GM21360 (cell line): ENCODE measurements at regions not wholly inside any gene's neighbourhood (a gene's known extent, or its start where the extent isn't known, plus 50 kb on each side); places are given as distances from the start of the nearest gene placed in this dataset.

Experiments used
- ATAC-seq: cut with Tn5 transposase; IDR thresholded peaks from one replicate; pipeline ENCODE4 v1.9.1; 2021; ENCODE audit warnings: mild to moderate bottlenecking, moderate library complexity; ENCODE audit not compliant: unreplicated experiment

DNA sequence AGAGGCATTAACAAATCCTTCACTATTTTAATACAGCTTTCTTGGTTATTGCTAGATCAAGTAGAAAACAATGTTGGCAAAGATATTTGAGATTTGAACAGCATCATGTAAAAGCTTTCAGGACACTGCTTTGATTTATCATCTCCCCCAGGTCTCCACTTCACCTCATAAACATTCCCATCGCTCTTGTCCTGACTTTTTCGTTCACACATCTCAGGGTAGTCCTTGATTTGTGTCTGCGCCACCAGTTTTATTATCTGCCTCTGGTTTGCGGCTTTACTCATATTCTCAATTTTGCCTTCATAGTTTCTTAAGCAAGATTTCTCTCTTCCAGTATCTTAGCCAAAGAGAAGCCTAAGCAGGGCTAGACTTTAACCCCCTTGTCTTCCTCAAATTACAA lies 63.5 kb upstream of the ROR1 start:
- ATAC-seq: no peak

DNA sequence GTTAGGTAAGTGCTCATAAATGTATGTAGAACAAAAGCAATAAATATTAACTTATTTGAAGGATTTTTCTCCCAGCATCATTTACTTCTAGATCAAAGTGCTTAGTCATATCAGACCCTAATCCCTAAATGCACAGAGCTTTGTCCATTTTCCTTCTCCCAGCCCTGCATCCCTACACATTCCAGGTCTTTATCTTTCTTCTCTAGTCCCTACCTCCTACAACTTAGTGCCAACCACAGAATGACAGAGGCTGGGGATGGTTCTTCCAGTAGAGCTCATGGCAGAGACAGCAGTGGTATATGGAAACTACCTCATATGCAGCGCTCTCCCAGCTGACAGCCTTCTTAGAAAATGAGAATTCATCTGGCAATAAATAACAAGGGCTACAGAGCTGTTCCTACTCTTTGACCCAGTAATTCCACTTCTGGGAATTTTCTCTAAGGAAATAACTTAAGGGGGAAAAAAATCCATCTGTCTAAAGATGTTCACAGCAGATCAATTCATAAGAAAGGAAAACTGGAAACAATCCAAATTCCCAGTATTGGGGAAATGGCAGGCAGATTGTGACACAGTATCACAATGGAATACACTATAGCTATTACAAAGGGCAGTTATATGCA lies 62.9 kb upstream of the ROR1 start:
- no peak for ATAC-seq

DNA sequence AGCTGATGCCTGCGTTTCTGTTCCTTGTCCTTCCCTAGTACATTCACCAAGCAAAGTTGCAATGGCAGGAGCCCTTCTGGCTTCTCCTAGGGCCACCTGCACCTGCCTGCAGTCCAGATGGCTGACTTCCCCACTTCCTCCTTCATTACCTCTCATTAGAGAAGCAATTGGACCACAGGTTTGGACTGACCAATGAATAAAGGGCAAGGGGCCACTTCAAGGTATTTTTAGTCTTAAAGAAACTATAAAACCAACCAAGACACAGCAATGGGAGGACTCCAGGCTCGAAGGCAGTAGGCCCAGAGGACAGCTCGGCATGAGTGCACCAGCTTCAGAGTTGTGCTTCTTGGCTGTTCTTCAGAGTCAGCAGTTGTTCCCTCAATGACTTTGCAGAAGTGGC lies 60.8 kb upstream of the ROR1 start:
- ATAC-seq: no peak

DNA sequence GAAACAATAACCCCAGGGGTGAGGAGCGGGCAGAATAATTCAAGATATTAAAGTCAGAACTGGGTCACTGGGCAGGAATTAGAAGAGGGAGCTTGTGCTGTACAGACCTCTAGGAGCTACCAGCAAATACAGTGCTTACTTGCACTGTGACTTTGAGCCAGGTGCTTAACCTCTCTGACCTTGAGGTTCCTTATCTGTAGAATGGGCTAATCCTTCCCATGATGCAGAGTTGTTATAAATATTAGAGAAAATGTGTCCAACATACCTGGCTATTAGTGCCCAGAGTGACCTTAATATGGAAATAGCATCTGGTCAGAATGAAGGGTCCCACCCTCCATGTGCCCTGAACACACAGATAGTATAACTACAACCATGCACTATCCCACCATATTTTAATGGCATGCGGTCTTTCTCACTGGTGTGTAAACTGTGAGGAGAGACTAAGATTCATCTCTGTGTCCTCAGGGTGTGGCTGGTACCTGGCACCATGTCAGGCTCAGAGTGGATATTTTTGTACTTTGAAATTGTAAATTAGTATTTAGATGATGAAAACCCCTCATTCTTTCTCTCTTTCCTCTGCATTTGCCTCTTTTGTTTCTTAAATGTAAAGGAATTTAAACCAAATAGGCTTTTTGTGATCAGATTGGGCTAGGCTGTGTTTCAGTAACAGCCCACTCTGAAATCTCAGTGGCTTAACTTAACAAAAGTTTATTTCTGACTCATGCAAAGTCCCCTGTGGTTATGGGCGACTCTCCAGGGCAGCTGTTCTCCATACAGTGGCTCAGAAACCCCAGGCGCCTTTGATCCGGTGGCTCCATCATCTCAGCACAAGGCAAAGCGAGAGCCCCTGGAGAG lies 60.0 kb upstream of the ROR1 start:
- peak; percentile 52 for ATAC-seq

DNA sequence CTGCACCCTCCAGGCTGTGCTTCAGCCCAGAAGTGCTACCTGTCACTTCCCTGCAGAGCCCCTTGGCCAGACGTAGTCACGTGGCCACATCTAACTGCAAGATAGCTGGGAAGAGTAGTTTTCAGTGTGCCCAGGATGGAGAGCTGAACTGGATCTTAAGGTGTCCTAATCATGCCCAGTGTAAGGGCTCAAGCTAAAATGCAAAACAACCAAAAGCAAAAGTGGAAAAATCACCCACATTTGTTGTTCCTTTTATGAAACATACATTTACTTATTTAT lies 59.4 kb upstream of the ROR1 start:
- no peak for ATAC-seq

DNA sequence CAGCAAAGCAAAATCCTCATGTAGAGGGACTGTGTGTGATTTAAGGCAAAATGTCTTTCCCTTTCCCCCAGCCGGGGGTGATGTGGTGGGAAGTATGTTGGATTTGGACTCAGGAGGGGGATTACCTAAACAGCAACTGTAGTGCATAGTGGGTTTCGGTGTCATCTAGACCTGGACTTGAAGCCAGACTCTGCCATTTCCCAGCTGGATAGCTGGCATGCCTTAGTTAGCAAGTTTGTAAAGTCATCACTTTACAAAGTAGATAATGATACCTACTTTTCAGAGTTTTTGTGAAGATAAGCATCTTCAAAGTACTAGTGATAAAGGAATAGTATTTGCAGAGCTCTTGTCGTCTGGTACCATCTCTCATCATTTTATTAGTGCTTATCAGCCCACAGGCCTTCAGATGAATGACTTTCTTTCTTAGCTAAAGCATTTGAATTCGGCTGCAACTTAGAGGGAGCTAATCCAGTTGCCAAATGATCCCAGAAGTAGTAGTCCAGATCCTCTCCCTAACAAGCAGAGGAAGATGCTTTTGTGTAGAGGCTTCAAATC lies 56.2 kb upstream of the ROR1 start:
- no peak for ATAC-seq

DNA sequence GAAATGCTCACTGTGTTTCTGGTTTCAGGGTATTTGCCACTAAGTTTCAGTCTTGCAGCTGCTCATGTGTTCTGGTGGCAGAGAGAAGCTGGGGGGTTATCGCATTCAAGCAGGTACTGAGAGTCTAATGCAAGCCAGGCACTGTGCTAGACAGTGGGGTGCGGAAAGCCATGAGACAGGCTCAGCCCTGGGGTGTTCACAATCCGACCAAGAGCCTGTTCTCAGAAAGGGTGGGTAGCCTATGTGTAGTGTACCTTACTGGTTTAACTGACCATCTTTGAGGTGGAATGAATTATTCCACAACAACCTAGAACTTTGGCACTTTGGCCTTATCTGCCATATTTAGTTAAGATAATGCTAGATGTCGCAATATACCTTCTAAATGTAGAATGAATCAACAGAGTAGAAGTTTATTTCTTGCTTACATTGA lies 55.3 kb upstream of the ROR1 start:
- ATAC-seq: no peak

DNA sequence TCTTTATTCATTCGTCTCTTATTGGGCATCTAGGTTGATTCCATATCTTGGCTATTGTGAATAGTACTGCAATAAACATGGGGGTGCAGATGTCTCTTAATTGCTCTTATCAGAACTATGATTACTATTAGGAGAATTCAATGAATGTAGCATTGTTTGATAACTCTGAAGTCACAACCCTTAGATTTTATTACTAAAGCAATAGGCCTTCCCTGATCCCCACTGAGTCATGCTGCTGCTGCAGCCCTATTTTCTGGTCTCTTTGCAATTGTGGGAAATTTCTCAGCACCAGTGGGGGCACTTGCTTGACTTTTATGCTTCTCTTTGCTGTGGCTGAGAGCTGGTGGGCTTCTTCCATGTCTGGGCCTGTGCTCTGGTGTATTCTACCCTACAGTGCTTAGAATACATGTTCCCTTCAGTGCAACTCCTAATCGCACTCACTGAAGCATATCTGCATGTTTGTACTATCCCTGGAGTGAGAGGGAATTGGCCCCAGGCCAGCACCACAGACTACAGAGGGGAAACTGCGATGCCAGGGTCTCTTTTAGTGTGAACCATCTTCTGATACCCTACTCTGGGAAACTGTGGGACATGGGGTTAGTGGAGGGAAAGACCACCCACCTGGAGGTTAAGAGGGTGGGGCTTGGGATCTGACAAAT lies 52.2 kb upstream of the ROR1 start:
- ATAC-seq: no peak

DNA sequence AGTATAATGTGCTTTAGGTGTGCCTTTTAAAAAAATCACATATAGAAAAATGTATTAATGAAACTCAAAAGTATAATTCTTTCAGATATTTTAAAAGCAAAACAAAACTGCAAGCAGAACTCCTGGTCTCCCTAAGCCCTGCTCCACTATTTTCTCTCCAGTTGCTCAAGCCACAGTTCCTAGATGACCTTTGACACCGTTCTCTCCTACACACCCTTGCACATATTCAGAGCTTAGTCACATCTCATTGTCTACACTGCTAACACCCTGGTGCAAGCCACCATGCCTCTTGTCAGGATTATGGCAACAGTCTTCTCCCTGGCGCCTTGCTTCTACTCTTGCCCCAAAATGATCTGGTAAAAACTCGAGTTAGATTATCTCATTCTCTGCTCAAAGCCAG lies 50.2 kb upstream of the ROR1 start:
- no peak for ATAC-seq
